Ascending aorta (tissue), 2 donors: ENCODE measurements at regions not wholly inside any gene's neighbourhood (a gene's known extent, or its start where the extent isn't known, plus 50 kb on each side); places are given as distances from the start of the nearest gene placed in this dataset.

Experiments
- DNase-seq, 2 donors: peaks; one replicate each; pipeline ENCODE4 v3.0.0-alpha.2; 2019; ENCODE audit warnings: low spot score in 2 of 2
- H3K27ac ChIP-seq, 2 donors: fragments of 200-600 bp; sonication (generic); one replicate each; pipeline ENCODE4 v1.5.1; 2016 to 2017; ENCODE audit warnings: mild to moderate bottlenecking in 1 of 2
- H3K27me3 ChIP-seq: fragments of 200-600 bp; sonication (generic); one replicate; pipeline ENCODE4 v1.5.1; 2017
- H3K36me3 ChIP-seq, 2 donors: fragments of 200-600 bp; sonication (generic); one replicate each; pipeline ENCODE4 v1.5.1; 2016
- H3K4me1 ChIP-seq, 2 donors: fragments of 200-600 bp; sonication (generic); one replicate each; pipeline ENCODE4 v1.5.1; 2016 to 2017; ENCODE audit warnings: mild to moderate bottlenecking in 1 of 2
- H3K4me3 ChIP-seq, 2 donors: fragments of 200-600 bp; sonication (generic); one replicate each; pipeline ENCODE4 v1.5.1; 2016 to 2017; ENCODE audit warnings: mild to moderate bottlenecking in 1 of 2
- H3K9me3 ChIP-seq, 2 donors: fragments of 200-600 bp; sonication (generic); one replicate each; pipeline ENCODE4 v1.5.1; 2016
- intact Hi-C: fragments of 100-400 bp; cut with DNase I; formaldehyde crosslinking; loops from one replicate; pipeline ENCODE4 v1.15.1; 2023
- TF ChIP-seq, protein P1 (sequence below), 3 experiments: fragments of 200-600 bp in 2 of 3; fragments of 450-650 bp in 1 of 3; sonication (generic) in 2 of 3; IDR thresholded peaks; one replicate each; pipeline ENCODE4 v1.5.1; 2016 to 2019; ENCODE audit warnings: antibody characterized with exemption in 3 of 3, mild to moderate bottlenecking in 1 of 3, moderate library complexity in 1 of 3

- Histone ChIP-seq H3K9me3 (no peaks in the 10 kb centered on the region), H3K27ac (no peak overlapping the region), H3K36me3 (no peaks in the 10 kb centered on the region), H3K4me1 (no peaks in the 10 kb centered on the region), H3K27me3 (no peaks in the 10 kb centered on the region), H3K4me3 (no peak overlapping the region)
- no peak for DNase-seq
- TF ChIP-seq, protein P1, sequence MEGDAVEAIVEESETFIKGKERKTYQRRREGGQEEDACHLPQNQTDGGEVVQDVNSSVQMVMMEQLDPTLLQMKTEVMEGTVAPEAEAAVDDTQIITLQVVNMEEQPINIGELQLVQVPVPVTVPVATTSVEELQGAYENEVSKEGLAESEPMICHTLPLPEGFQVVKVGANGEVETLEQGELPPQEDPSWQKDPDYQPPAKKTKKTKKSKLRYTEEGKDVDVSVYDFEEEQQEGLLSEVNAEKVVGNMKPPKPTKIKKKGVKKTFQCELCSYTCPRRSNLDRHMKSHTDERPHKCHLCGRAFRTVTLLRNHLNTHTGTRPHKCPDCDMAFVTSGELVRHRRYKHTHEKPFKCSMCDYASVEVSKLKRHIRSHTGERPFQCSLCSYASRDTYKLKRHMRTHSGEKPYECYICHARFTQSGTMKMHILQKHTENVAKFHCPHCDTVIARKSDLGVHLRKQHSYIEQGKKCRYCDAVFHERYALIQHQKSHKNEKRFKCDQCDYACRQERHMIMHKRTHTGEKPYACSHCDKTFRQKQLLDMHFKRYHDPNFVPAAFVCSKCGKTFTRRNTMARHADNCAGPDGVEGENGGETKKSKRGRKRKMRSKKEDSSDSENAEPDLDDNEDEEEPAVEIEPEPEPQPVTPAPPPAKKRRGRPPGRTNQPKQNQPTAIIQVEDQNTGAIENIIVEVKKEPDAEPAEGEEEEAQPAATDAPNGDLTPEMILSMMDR (IDR thresholded peaks at IDR 0.05): no peak
- intact Hi-C loops: no loop called here
Measured at GRCh38 chr9:126036881-126037291, 289.7 kb downstream of the PBX3 start.

- Histone ChIP-seq H3K4me1 (no peaks in the 10 kb centered on the region), H3K36me3 (no peaks in the 10 kb centered on the region), H3K9me3 (no peaks in the 10 kb centered on the region), H3K27me3 (no peaks in the 10 kb centered on the region), H3K4me3 (no peak overlapping the region), H3K27ac (no peak overlapping the region)
- intact Hi-C loops: no loop called here
- no peak for DNase-seq
- TF ChIP-seq, protein P1 (IDR thresholded peaks at IDR 0.05): no peak
Measured at GRCh38 chr9:126038790-126039189, 287.8 kb upstream of the MVB12B start.

DNA sequence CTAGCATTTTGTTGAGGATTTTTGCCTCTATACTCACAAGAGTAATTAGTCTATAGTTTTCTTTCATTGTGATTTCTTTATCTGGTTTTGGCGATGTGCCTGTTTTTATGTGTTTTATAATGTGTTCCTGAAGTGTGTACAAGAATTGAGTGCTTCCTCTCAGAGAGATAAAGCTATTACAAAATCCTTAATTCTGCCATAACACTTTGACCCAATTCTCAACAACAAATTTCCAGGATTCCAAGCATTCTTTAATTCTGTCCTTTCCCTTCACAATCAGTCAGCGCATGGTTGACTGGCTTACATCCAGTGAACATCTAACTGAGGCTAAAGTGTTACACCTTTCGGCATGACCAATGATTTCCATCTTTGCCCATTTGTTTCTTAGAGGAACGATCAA, 282.9 kb upstream of the MVB12B start:
- Histone ChIP-seq H3K9me3 (peaks cover 6 to 21% of the 10 kb centered on the region in 2 donors), H3K4me1 (no peaks in the 10 kb centered on the region), H3K27ac (no peak overlapping the region), H3K36me3 (no peaks in the 10 kb centered on the region), H3K4me3 (no peak overlapping the region), H3K27me3 (no peaks in the 10 kb centered on the region)
- intact Hi-C loops: no loop called here
- no peak for DNase-seq
- TF ChIP-seq, protein P1 (IDR thresholded peaks at IDR 0.05): no peak

DNA sequence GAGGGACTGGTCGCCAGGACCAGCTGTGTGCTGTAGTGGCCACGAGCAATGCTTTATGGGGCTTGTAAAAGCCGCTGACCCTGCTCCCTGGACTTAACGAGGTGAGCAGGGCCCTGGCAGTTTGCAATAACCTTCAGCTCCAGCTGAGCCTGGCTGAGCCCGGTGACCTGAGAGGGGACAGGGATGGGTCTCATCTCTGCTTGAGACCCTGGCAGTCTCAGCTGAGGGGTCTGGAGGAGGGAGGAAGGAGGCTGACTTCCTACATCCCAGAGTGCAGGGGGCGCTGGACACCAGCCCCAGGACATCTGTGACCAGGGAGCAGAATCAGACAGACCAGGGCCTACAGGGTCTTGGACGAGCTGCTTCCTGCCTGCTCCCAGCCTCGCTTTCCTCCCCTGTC, 277.5 kb upstream of the MVB12B start:
- H3K27ac ChIP-seq: no peak overlapping the region
- H3K36me3 ChIP-seq: no peaks in the 10 kb centered on the region
- TF ChIP-seq, protein P1 (IDR thresholded peaks at IDR 0.05): no peak
- peaks cover 6 to 21% of the 10 kb centered on the region in 2 donors for H3K9me3 ChIP-seq
- no peaks in the 10 kb centered on the region for H3K27me3 ChIP-seq
- no peaks in the 10 kb centered on the region for H3K4me1 ChIP-seq
- H3K4me3 ChIP-seq: no peak overlapping the region
- intact Hi-C loops: no loop called here
- DNase-seq: no peak

DNA sequence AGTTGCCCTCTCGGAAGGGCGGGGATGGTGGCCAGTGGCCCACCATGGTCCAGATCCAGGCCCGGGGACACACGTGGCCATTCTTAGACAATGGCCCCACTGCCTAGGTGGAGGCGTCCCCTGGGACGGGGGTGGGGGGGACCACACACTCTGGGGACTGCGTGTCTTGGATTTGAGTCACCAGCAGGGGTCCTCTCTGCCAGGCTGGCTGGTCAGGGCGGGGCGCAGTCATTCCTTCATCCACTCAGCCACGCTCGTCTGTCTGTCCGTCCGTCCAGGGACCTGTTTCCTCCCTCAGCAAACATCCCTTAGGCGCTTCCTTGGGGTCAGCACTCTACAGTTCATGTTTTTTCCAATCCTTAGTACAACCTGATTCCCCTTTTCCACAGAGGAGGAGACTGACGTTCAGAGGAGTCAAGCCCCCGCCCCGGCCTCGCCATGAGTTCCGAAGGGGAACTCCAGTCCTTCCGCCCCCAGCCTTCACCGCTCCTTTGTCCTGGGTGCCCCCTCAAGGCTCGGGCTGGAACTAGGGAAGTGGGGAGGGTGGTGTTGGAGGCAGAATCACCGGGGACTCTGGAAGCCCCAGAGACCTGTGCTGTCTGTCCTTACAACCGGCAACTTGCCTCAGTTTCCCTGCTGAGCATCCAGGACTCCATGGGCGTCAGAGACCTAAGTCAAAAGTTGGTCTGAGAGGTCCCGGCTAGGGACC, 276.6 kb upstream of the MVB12B start:
- H3K27me3 ChIP-seq: no peaks in the 10 kb centered on the region
- H3K4me1 ChIP-seq: no peaks in the 10 kb centered on the region
- no peak overlapping the region for H3K4me3 ChIP-seq
- H3K36me3 ChIP-seq: no peaks in the 10 kb centered on the region
- TF ChIP-seq, protein P1 (IDR thresholded peaks at IDR 0.05): no peak
- H3K27ac ChIP-seq: no peak overlapping the region
- H3K9me3 ChIP-seq: peaks cover 6 to 19% of the 10 kb centered on the region in 2 donors
- intact Hi-C loops: no loop called here
- DNase-seq: no peak

GRCh38 chr9:126050605-126050990, 276.0 kb upstream of the MVB12B start:
- no peaks in the 10 kb centered on the region for H3K27me3 ChIP-seq
- TF ChIP-seq, protein P1 (IDR thresholded peaks at IDR 0.05): no peak
- H3K4me3 ChIP-seq: no peak overlapping the region
- no peak overlapping the region for H3K27ac ChIP-seq
- H3K36me3 ChIP-seq: no peaks in the 10 kb centered on the region
- no peak for DNase-seq
- intact Hi-C loops: no loop called here
- no peaks in the 10 kb centered on the region for H3K4me1 ChIP-seq
- H3K9me3 ChIP-seq: peaks cover 4 to 13% of the 10 kb centered on the region in 2 donors
